MCF 10A (cell line): ENCODE measurements at regions not wholly inside any gene's neighbourhood (a gene's known extent, or its start where the extent isn't known, plus 50 kb on each side); places are given as distances from the start of the nearest gene placed in this dataset.

ENCODE experiments used
- BruUV-seq: library from RNA; stranded (reverse); fragments of 400-500 nt; replicated peaks from 2 replicates; lab custom pipeline; 2021; lab: Mats Ljungman, UMichigan
- CTCF ChIA-PET: fragments of 300-600 bp; sonication (Branson Sonifier 250); formaldehyde crosslinking; extraction: SDS; loops from one replicate; lab custom pipeline; 2021; ENCODE audit warnings: antibody characterized with exemption, inconsistent platforms; lab: Yijun Ruan, JAX
- POLR2A ChIA-PET: fragments of 300-600, 350-650 bp; sonication (Branson Sonifier 250); formaldehyde crosslinking; extraction: SDS; loops from one replicate; lab custom pipeline; 2020; ENCODE audit warnings: antibody characterized with exemption, inconsistent platforms; lab: Yijun Ruan, JAX
- DNase-seq: peaks from one replicate; pipeline ENCODE4 v3.0.0-alpha.2; 2018; ENCODE audit not compliant: unreplicated experiment
- H3K27ac Mint-ChIP-seq: one replicate; pipeline ENCODE4 v1.8.0; 2022; ENCODE audit warnings: mild to moderate bottlenecking, low read depth, mixed read lengths; ENCODE audit not compliant: unreplicated experiment
- H3K27me3 Mint-ChIP-seq: one replicate; pipeline ENCODE4 v1.8.0; 2022; ENCODE audit warnings: mixed read lengths; ENCODE audit not compliant: insufficient read depth, unreplicated experiment
- H3K36me3 Mint-ChIP-seq: one replicate; pipeline ENCODE4 v1.8.0; 2022; ENCODE audit warnings: mild to moderate bottlenecking, moderate library complexity, mixed read lengths; ENCODE audit not compliant: insufficient read depth, unreplicated experiment
- H3K4me1 Mint-ChIP-seq: one replicate; pipeline ENCODE4 v1.8.0; 2022; ENCODE audit warnings: mixed read lengths; ENCODE audit not compliant: insufficient read depth, unreplicated experiment
- H3K4me3 Mint-ChIP-seq: one replicate; pipeline ENCODE4 v1.8.0; 2022; ENCODE audit warnings: mild to moderate bottlenecking, moderate library complexity, mixed read lengths; ENCODE audit not compliant: unreplicated experiment
- H3K9me3 Mint-ChIP-seq: one replicate; pipeline ENCODE4 v1.8.0; 2022; ENCODE audit warnings: mixed read lengths; ENCODE audit not compliant: unreplicated experiment
- intact Hi-C: fragments of 100-400 bp; cut with micrococcal nuclease; formaldehyde crosslinking; loops from 2 replicates; pipeline ENCODE4 v1.14.1; 2022
- TF ChIP-seq, protein P1 (sequence below): fragments of 200-600 bp; IDR thresholded peaks from one replicate; pipeline ENCODE4 v1.8.0; 2022; ENCODE audit warnings: antibody characterized with exemption, mild to moderate bottlenecking; ENCODE audit not compliant: unreplicated experiment

DNA sequence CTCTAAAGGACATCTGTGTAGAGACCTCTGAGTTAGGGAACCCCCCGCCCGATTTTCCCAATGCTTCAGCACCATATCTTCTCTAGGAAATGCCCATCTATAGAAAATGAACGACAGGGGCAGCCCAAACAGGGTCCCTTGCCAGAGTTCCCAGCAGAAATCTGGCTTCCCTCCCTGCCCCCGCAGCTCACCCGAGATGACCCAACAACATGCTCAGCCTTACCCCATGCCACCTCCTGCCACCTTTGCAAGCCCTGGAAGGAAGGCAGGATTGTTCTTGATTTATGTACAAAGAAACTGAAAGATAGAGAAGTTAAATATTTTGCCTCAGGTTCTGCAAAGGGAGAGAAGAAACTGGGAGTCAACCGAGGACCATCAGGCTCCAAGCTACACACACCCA, 105.6 kb upstream of the UQCRFS1 start:
- intact Hi-C loops = no loop called here
- H3K4me1 Mint-ChIP-seq = no peaks in the 10 kb centered on the region
- POLR2A ChIA-PET = no interaction called here
- CTCF ChIA-PET = interaction anchor here (0.6 kb wide), 1 partner anchor 175 kb away, joined by 3 read pairs; no protein-coding TSS in a partner anchor
- no peaks in the 10 kb centered on the region for H3K27me3 Mint-ChIP-seq
- BruUV-seq = no TSS peak
- TF ChIP-seq, protein P1, sequence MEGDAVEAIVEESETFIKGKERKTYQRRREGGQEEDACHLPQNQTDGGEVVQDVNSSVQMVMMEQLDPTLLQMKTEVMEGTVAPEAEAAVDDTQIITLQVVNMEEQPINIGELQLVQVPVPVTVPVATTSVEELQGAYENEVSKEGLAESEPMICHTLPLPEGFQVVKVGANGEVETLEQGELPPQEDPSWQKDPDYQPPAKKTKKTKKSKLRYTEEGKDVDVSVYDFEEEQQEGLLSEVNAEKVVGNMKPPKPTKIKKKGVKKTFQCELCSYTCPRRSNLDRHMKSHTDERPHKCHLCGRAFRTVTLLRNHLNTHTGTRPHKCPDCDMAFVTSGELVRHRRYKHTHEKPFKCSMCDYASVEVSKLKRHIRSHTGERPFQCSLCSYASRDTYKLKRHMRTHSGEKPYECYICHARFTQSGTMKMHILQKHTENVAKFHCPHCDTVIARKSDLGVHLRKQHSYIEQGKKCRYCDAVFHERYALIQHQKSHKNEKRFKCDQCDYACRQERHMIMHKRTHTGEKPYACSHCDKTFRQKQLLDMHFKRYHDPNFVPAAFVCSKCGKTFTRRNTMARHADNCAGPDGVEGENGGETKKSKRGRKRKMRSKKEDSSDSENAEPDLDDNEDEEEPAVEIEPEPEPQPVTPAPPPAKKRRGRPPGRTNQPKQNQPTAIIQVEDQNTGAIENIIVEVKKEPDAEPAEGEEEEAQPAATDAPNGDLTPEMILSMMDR = no peak
- H3K9me3 Mint-ChIP-seq = peaks cover 26% of the 10 kb centered on the region
- H3K27ac Mint-ChIP-seq = no peak overlapping the region
- DNase-seq = no peak
- no peak overlapping the region for H3K4me3 Mint-ChIP-seq
- peaks cover 6% of the 10 kb centered on the region for H3K36me3 Mint-ChIP-seq

DNA sequence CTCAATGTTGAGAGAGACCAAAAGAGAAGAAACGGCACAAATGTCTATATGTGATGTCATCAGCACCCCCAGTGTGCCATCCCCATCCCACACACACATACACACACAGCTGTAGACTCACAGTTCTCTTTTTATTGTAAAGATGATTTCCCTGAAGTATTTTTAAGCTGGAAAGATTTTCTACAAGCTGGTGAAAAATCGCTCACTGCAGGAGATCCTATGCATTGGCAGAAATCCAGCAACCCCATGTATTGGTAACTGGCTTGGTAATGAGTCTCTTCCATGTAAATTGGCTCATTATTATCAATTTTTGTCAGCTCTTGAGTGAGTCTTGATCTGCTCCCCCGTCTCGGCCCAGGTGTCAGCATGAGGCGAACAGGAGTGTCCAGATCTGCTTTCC, 107.1 kb upstream of the UQCRFS1 start:
- ChIA-PET POLR2A (no interaction called here), CTCF (no interaction called here)
- Mint-ChIP-seq H3K27ac (no peak overlapping the region), H3K4me3 (no peak overlapping the region), H3K27me3 (no peaks in the 10 kb centered on the region), H3K36me3 (peaks cover 4% of the 10 kb centered on the region), H3K9me3 (peaks cover 30% of the 10 kb centered on the region), H3K4me1 (no peaks in the 10 kb centered on the region)
- no TSS peak for BruUV-seq
- TF ChIP-seq, protein P1 = no peak
- intact Hi-C loops = no loop called here
- no peak for DNase-seq

DNA sequence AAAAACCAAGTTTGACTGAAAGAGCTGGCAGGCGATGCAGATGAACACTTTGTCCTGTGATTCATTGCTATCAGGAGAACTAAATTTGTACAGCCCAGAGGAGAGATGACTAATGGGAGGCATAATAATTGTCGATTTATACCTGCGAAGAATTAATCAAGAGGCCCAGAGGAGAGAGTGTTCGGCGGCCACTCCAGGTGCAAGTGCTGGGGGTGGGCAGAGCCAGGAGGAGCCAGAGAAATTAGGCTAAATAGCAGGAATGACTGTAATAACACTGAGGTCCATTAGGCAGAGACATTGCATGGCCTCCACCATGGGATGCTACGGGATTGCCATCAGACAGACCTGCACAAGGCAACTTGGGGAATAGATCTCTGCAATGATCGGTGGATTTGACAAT, 107.7 kb upstream of the UQCRFS1 start:
- DNase-seq = no peak
- no peaks in the 10 kb centered on the region for H3K27me3 Mint-ChIP-seq
- H3K36me3 Mint-ChIP-seq = no peaks in the 10 kb centered on the region
- ChIA-PET CTCF (no interaction called here), POLR2A (no interaction called here)
- TF ChIP-seq, protein P1 = no peak
- H3K4me1 Mint-ChIP-seq = no peaks in the 10 kb centered on the region
- H3K27ac Mint-ChIP-seq = no peak overlapping the region
- intact Hi-C loops = no loop called here
- no TSS peak for BruUV-seq
- H3K9me3 Mint-ChIP-seq = peaks cover 29% of the 10 kb centered on the region
- H3K4me3 Mint-ChIP-seq = no peak overlapping the region

DNA sequence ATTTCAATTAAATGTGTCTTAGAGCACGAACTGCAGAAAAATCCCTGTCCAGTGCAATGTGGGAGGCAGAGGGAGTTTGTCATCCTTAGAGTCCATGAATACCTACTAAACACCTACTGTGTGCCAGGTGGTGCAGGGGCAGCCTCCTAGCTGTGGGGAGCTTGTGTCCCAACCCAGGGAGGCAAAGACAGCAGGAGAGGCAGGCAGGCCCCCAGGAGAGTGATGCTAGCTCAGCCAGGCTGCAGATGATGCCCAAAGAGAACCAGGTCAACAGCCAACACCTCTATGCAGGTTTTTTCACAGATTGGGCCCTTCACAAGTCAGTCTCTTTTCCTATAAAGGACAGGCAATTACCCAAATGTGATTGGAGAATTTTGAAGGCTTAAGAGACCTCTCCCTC, 108.2 kb upstream of the UQCRFS1 start:
- no peak overlapping the region for H3K4me3 Mint-ChIP-seq
- BruUV-seq = no TSS peak
- CTCF ChIA-PET = no interaction called here

More for the DNA sequence above, 108.2 kb upstream of the UQCRFS1 start:
- no peaks in the 10 kb centered on the region for H3K36me3 Mint-ChIP-seq
- no peaks in the 10 kb centered on the region for H3K27me3 Mint-ChIP-seq
- POLR2A ChIA-PET = no interaction called here
- H3K27ac Mint-ChIP-seq = no peak overlapping the region
- TF ChIP-seq, protein P1 = no peak
- H3K4me1 Mint-ChIP-seq = no peaks in the 10 kb centered on the region
- intact Hi-C loops = no loop called here
- no peak for DNase-seq
- H3K9me3 Mint-ChIP-seq = peaks cover 34% of the 10 kb centered on the region
